B cell (primary cell): ENCODE measurements at regions not wholly inside any gene's neighbourhood (a gene's known extent, or its start where the extent isn't known, plus 50 kb on each side); places are given as distances from the start of the nearest gene placed in this dataset.

Experiments
- EZH2 ChIP-seq: IDR thresholded peaks from 2 replicates; pipeline ENCODE4 v1.6.1; 2012; ENCODE audit warnings: borderline replicate concordance, low read depth, mild to moderate bottlenecking, moderate library complexity, low read length; ENCODE audit not compliant: insufficient read depth, poor library complexity, severe bottlenecking
- TF ChIP-seq, protein P1 (sequence below): fragments of 200-600 bp; IDR thresholded peaks from one replicate; pipeline ENCODE4 v1.8.0; 2022; ENCODE audit warnings: antibody characterized with exemption, mild to moderate bottlenecking

DNA sequence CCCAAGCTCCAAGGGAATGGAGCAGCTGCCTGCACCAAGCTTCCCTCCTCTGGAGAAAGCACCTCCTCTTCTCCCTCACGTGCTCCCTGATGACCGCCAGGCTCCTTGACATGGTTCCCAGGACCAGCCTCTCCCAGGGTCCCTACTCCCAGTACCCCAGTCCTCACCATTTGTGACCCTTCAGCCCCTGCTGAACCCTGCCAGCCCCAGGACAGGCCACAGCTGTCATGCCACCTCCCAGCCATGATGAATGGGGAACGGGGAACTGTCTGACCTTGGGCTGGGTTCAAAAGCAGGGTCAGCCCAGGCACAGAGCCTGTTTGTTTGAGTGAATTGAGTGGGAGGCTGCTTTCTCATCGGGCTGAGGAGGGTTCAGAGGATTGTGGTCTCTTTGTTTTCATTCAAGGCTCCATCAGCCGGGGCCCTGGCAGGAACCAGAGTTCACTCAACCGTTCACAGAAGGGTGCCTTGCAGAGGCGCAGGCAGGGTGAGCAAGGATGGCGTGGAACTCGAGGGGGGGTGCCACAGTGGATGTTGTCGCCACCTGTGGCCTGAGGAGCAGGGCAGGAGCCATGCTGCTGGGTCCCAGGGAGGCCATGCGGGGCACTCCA lies 344.5 kb upstream of the SFSWAP start:
- TF ChIP-seq, protein P1, sequence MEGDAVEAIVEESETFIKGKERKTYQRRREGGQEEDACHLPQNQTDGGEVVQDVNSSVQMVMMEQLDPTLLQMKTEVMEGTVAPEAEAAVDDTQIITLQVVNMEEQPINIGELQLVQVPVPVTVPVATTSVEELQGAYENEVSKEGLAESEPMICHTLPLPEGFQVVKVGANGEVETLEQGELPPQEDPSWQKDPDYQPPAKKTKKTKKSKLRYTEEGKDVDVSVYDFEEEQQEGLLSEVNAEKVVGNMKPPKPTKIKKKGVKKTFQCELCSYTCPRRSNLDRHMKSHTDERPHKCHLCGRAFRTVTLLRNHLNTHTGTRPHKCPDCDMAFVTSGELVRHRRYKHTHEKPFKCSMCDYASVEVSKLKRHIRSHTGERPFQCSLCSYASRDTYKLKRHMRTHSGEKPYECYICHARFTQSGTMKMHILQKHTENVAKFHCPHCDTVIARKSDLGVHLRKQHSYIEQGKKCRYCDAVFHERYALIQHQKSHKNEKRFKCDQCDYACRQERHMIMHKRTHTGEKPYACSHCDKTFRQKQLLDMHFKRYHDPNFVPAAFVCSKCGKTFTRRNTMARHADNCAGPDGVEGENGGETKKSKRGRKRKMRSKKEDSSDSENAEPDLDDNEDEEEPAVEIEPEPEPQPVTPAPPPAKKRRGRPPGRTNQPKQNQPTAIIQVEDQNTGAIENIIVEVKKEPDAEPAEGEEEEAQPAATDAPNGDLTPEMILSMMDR: no peak
- no peak for TF ChIP-seq EZH2
